Tibial nerve (tissue), 3 donors: ENCODE measurements at regions not wholly inside any gene's neighbourhood (a gene's known extent, or its start where the extent isn't known, plus 50 kb on each side); places are given as distances from the start of the nearest gene placed in this dataset.

Experiments
- CTCF ChIP-seq, 5 experiments: fragments of 200-600 bp in 3 of 5; fragments of 450-650 bp in 2 of 5; sonication (generic) in 3 of 5; IDR thresholded peaks; one replicate each; pipeline ENCODE4 v1.5.1; 2016 to 2019; ENCODE audit warnings: antibody characterized with exemption in 5 of 5, mild to moderate bottlenecking in 3 of 5, moderate library complexity in 2 of 5
- POLR2A ChIP-seq, 2 donors: fragments of 450-650 bp; IDR thresholded peaks; one replicate each; pipeline ENCODE4 v1.6.1; 2017; ENCODE audit warnings: antibody characterized with exemption in 2 of 2, mild to moderate bottlenecking in 2 of 2, moderate library complexity in 2 of 2

GRCh38 chr10:28246023-28246422 is 56.8 kb downstream of the MPP7 start:
- no peak for TF ChIP-seq CTCF (IDR thresholded peaks at IDR 0.05)
- TF ChIP-seq POLR2A (IDR thresholded peaks at IDR 0.05), result no peak
